ENCODE measurements at regions not wholly inside any gene's neighbourhood (a gene's known extent, or its start where the extent isn't known, plus 50 kb on each side); places are given as distances from the start of the nearest gene placed in this dataset.

DNA sequence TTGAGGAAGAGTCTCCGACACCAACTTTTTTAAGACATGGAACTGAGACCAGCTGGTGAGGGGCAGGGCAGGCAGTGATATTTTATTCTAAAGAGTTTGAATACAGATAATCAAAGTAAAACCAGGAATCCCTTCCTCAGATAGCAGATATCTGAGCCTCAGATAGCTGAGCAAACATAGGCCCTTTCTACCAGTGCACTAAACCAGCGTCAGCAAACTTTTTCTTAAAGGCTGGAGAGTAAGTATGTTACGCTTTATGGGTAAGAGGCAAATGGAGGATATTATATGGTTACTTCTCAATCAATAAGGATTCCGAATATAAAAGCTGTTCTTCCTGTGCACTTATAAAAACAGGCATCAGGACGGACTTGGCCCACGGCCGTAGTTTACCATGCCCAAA, 73.9 kb downstream of the WNT5A start:
- DNase-seq (ENCODE audit: low read depth), result no peak
- TF ChIP-seq, protein P1, sequence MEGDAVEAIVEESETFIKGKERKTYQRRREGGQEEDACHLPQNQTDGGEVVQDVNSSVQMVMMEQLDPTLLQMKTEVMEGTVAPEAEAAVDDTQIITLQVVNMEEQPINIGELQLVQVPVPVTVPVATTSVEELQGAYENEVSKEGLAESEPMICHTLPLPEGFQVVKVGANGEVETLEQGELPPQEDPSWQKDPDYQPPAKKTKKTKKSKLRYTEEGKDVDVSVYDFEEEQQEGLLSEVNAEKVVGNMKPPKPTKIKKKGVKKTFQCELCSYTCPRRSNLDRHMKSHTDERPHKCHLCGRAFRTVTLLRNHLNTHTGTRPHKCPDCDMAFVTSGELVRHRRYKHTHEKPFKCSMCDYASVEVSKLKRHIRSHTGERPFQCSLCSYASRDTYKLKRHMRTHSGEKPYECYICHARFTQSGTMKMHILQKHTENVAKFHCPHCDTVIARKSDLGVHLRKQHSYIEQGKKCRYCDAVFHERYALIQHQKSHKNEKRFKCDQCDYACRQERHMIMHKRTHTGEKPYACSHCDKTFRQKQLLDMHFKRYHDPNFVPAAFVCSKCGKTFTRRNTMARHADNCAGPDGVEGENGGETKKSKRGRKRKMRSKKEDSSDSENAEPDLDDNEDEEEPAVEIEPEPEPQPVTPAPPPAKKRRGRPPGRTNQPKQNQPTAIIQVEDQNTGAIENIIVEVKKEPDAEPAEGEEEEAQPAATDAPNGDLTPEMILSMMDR (conservative IDR thresholded peaks at IDR 0.05; ENCODE audit: low read depth, low read length), result no peak
- H3K4me3 ChIP-seq (ENCODE audit: low read depth, low read length), result no peak overlapping the region

DNA sequence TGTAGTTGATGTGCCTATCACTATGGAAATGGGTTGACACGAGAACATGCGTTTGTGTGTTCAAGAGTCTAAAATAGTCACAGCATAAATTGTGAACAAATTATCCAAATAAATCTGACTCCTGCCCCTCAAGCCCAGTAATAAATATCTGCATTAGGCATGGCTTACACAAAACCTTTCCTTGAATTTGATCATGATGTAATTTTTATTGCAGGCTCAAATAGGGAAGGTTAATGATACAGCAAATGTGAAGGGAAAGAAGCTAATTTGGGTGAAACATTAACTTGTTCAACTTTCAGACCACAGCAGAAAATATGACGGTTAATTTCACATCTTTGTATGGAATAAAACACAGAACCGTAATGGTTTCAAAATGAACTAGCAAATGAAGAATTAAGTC, 74.6 kb downstream of the WNT5A start:
- TF ChIP-seq, protein P1 (conservative IDR thresholded peaks at IDR 0.05; ENCODE audit: low read depth, low read length), result no peak
- no peak for DNase-seq (ENCODE audit: low read depth)
- H3K4me3 ChIP-seq (ENCODE audit: low read depth, low read length), result no peak overlapping the region

DNA sequence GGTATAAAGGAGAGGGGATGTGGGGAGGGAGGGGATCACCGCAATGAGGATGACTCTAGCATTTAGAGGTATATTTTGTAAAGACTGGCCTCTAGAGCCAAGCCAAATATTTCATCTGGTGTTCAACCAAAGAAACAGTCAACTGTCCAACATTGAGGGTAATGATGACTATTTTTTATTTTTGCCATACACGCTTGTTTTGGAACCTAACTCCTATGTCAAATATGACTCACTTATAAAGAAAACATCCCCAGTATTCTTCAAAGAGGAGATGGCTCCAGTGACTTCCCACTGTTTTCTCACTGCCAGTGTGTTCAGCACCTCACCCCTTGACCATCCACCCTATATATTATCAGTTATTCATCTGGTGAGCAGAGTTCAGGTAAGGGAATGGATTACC, 77.3 kb downstream of the WNT5A start:
- peak; percentile 19 for DNase-seq (ENCODE audit: low read depth)
- TF ChIP-seq, protein P1 (conservative IDR thresholded peaks at IDR 0.05; ENCODE audit: low read depth, low read length), result no peak
- H3K4me3 ChIP-seq (ENCODE audit: low read depth, low read length), result no peak overlapping the region

DNA sequence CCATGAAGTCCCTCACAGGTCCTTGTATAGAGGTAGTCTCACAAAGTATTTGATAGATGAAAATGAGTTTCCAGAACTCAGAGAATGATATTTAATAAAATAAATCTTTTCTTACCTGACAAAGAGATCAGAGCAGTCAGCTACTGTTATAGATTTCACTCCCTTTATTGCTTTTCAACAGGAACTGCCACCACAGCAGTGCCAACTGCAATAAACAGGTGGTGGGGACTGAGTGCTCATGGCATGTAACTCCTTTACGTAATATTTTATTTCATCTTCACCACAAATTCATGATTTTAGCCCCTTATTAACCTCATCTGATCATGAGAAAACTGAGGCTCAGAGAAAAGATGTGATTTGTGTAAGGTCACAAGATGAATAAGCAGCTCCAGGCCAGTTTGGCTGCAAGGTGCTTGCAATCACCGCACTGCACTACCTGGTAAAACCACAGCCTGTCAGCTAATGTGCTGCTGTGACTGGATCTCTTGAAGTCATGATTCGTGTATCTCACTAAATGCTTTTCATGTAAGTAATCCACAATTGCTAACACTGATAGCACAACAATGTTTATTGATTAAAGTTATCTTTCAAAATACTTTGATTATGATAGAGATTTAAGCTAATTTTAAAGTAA, 78.8 kb downstream of the WNT5A start:
- no peak for DNase-seq (ENCODE audit: low read depth)
- H3K4me3 ChIP-seq (ENCODE audit: low read depth, low read length), result no peak overlapping the region
- TF ChIP-seq, protein P1 (conservative IDR thresholded peaks at IDR 0.05; ENCODE audit: low read depth, low read length), result no peak

DNA sequence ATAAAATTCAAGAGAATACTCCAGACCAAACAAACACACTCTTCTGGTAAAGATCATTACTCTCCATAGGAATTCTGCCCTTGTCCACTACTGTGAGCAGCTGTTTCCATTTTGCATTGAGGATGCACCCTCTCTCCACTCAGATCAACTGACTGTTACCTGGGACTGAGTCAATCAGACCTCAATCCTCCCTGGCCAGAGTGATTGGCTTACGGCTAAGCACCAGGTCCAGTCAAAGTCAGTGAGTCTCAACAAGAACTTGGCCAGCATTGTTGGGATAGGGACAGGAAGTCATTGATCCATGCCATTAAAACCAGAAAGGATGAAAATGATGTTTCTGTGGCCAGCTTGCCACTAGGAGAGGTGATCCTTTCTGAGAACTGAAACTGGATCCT, 79.7 kb downstream of the WNT5A start:
- H3K4me3 ChIP-seq (ENCODE audit: low read depth, low read length), result no peak overlapping the region
- DNase-seq (ENCODE audit: low read depth), result no peak
- TF ChIP-seq, protein P1 (conservative IDR thresholded peaks at IDR 0.05; ENCODE audit: low read depth, low read length), result no peak

DNA sequence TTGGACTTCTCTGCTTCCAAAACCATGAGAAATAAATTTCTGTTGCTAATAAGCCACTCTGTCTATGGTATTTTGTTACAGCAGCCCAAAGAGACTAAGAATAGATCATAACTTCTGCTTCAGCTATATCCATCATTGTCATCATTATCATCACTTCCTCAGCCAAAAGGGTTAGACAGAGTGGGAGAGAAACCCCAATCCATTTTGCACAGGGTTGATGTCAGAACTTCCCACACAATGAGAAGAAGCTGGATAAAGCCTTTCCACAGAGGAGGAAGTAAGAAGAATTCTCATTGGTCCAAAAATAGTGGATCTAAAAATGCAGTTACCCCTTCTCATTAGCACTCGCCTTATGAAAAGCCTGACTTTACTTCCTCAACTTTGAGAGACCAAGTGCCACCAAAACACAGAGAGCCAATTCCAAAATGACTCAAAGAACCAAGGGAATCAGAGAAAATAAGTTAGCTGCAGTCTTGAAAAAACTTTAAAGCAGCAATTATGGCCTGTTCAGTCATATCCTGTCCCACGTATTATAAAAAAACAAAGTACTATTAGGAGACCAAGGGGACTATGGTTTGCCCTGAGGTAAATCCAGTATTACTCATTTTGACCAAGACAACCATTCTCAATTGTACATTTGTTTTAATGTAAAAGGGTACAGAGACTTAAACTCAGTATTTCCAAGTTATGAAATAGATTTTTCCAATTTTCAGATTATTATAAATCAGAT, 80.2 kb downstream of the WNT5A start:
- TF ChIP-seq, protein P1 (conservative IDR thresholded peaks at IDR 0.05; ENCODE audit: low read depth, low read length), result no peak
- no peak overlapping the region for H3K4me3 ChIP-seq (ENCODE audit: low read depth, low read length)
- no peak for DNase-seq (ENCODE audit: low read depth)

DNA sequence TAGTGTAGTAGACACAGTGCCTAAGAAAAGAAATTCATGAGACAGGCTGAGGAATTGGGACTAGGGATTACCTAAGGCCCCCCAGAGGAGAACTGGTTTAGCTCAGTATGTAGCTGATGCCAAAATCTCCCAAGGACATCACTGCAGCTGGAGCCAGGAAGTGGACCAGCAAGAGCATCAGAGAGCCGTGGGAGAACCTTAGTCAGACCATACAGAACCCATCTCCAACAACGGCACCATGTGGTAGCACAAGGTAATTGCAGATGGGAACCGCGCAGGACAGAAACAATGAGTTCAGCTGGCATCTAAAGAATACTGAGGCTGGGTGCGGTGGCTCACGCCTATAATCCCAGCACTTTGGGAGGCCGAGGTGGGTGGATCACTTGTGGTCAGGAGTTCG, 81.7 kb downstream of the WNT5A start:
- peak; percentile 28 for DNase-seq (ENCODE audit: low read depth)
- TF ChIP-seq, protein P1 (conservative IDR thresholded peaks at IDR 0.05; ENCODE audit: low read depth, low read length), result peak; percentile 43
- H3K4me3 ChIP-seq (ENCODE audit: low read depth, low read length), result no peak overlapping the region
